ENCODE measurements at regions not wholly inside any gene's neighbourhood (a gene's known extent, or its start where the extent isn't known, plus 50 kb on each side); places are given as distances from the start of the nearest gene placed in this dataset.
A peak's percentile ranks its signal among the peaks of the same experiment; 100 is the strongest.

DNA sequence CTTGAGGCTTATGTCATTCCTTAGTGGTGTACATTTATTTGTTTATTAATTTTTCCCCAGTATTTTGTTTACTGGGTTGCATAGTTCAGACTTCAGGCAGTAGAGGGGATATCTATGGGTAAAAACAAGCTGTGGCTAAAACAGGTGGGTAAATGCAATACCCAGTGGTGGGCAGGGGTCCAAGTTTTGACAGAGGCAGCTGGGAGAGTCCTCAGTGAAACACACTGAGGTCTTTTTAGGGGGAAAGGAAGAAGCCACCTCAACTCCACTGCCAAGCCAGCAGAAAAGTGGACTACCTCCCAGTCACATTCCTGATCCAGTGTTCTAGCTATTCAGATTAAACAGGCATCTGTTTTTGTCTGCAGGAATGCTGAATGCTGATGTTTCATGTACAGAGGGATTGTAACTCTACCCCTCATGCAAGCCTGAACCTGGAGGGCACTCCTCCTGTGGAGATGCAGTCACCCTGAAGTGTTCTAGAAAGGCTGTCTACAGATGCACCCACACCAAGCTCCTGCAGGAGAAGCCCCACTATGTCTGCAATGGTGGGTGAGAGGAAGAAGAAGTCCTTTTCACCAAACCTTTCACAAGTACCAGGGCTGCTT, 757.8 kb downstream of the INHBA start:
- no peak overlapping the region for H3K4me3 ChIP-seq
- H3K27me3 ChIP-seq = no peaks in the 10 kb centered on the region
- TF ChIP-seq, protein P1, sequence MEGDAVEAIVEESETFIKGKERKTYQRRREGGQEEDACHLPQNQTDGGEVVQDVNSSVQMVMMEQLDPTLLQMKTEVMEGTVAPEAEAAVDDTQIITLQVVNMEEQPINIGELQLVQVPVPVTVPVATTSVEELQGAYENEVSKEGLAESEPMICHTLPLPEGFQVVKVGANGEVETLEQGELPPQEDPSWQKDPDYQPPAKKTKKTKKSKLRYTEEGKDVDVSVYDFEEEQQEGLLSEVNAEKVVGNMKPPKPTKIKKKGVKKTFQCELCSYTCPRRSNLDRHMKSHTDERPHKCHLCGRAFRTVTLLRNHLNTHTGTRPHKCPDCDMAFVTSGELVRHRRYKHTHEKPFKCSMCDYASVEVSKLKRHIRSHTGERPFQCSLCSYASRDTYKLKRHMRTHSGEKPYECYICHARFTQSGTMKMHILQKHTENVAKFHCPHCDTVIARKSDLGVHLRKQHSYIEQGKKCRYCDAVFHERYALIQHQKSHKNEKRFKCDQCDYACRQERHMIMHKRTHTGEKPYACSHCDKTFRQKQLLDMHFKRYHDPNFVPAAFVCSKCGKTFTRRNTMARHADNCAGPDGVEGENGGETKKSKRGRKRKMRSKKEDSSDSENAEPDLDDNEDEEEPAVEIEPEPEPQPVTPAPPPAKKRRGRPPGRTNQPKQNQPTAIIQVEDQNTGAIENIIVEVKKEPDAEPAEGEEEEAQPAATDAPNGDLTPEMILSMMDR (IDR thresholded peaks at IDR 0.05; ENCODE audit: low read depth, low read length) = no peak
- no peak for DNase-seq (ENCODE audit: low read depth in 1 of 2, low spot score in 1 of 2)
- no peaks in the 10 kb centered on the region for H3K36me3 ChIP-seq
- no peaks in the 10 kb centered on the region for H3K4me1 ChIP-seq (ENCODE audit: low read depth)
- H3K9me3 ChIP-seq (ENCODE audit: low read depth) = no peaks in the 10 kb centered on the region
- no peak overlapping the region for H3K27ac ChIP-seq

DNA sequence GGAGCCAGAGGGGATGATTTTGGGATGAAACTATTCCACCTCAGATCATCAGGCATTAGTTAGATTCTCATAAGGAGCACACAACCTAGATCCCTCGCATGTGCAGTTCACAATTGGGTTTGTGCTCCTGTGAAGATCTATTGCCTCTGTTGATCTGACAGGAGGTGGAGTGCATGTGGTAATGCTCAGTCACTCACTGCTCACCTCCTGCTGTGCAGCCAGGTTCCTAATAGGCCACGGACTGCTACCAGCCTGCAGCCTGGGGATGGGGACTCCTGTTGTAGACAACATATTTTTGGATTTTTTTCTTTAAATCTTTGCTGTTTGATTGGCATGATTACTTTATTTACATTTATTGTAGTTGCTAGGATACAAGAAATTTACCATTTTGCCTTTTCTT, 765.0 kb downstream of the INHBA start:
- H3K27ac ChIP-seq = no peak overlapping the region
- no peaks in the 10 kb centered on the region for H3K36me3 ChIP-seq
- H3K27me3 ChIP-seq = no peaks in the 10 kb centered on the region
- no peaks in the 10 kb centered on the region for H3K9me3 ChIP-seq (ENCODE audit: low read depth)
- H3K4me1 ChIP-seq (ENCODE audit: low read depth) = no peaks in the 10 kb centered on the region
- no peak for DNase-seq (ENCODE audit: low read depth in 1 of 2, low spot score in 1 of 2)
- TF ChIP-seq, protein P1 (IDR thresholded peaks at IDR 0.05; ENCODE audit: low read depth, low read length) = no peak
- no peak overlapping the region for H3K4me3 ChIP-seq

DNA sequence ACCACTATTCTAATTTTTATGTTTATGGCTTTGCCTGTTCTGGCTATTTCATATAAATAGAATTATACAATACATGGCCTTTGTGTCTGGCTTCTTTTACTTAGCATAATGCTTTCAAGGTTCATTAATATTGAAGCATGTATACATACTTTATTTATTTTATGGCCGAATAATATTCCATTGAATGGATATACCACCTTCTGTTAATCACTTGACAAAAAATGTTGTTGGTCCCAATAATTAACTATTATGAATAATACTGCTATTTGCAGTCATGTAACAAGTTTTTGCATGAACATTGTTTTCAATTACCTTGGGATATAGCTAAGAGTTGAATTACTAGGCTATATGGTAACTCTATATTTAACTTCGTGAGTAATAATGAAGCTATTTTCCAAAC, 767.5 kb downstream of the INHBA start:
- Histone ChIP-seq H3K27me3 (no peaks in the 10 kb centered on the region), H3K4me1 (ENCODE audit: low read depth) (no peaks in the 10 kb centered on the region), H3K4me3 (no peak overlapping the region), H3K9me3 (ENCODE audit: low read depth) (no peaks in the 10 kb centered on the region), H3K27ac (no peak overlapping the region), H3K36me3 (no peaks in the 10 kb centered on the region)
- TF ChIP-seq, protein P1 (IDR thresholded peaks at IDR 0.05; ENCODE audit: low read depth, low read length) = no peak
- DNase-seq (ENCODE audit: low read depth in 1 of 2, low spot score in 1 of 2) = no peak

DNA sequence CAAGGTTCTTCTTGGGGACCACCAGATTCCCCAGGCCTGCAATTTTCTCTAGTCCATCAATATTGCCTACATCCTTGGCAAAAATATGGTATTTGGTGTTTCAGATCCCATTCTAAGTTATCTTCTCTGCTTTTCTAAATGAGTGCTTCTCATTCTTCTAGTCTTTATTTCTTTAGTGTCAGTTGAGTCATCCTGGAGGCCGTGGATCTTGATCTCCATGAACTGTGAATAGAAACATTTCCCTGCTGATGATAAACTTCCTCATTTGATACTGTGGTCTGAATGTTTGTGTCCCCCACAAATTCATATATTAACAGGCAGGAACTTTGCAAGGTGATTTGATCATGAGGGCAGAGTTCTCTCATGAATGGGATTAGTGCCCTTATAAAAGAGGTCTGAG, 779.3 kb downstream of the INHBA start:
- no peak for DNase-seq (ENCODE audit: low read depth in 1 of 2, low spot score in 1 of 2)
- Histone ChIP-seq H3K36me3 (no peaks in the 10 kb centered on the region), H3K27ac (no peak overlapping the region), H3K4me3 (no peak overlapping the region), H3K27me3 (no peaks in the 10 kb centered on the region), H3K4me1 (ENCODE audit: low read depth) (peaks cover 5% of the 10 kb centered on the region), H3K9me3 (ENCODE audit: low read depth) (no peaks in the 10 kb centered on the region)
- TF ChIP-seq, protein P1 (IDR thresholded peaks at IDR 0.05; ENCODE audit: low read depth, low read length) = no peak

DNA sequence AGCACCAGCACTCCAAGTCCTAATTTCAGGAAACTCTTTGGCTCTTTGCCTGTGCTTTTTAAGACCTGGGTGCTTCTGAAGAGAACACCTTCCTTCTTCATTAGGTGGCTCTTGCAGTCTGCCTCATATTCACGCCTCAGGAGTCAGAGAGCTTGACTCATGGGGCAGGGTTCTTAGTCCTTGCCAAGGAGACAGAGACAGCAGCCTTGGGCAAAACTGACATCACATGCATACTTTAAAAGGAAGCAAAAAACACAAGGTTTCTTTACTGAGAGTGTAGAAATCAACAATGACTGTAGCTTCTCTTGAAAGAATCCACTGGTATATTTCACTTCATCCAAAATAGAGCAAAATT, 780.6 kb downstream of the INHBA start:
- Histone ChIP-seq H3K4me1 (ENCODE audit: low read depth) (peaks cover 5% of the 10 kb centered on the region), H3K4me3 (no peak overlapping the region), H3K27me3 (no peaks in the 10 kb centered on the region), H3K27ac (no peak overlapping the region), H3K36me3 (no peaks in the 10 kb centered on the region), H3K9me3 (ENCODE audit: low read depth) (no peaks in the 10 kb centered on the region)
- TF ChIP-seq, protein P1 (IDR thresholded peaks at IDR 0.05; ENCODE audit: low read depth, low read length) = no peak
- peak in 1 of 2 donors; percentile 20 for DNase-seq (ENCODE audit: low read depth in 1 of 2, low spot score in 1 of 2)
